B cell (primary cell): ENCODE measurements at regions not wholly inside any gene's neighbourhood (a gene's known extent, or its start where the extent isn't known, plus 50 kb on each side); places are given as distances from the start of the nearest gene placed in this dataset.

Experiments
- ATAC-seq: fragments of 200-7000 bp; cut with Tn5 transposase; one replicate; pipeline ENCODE4 v1.10.0; 2021; ENCODE audit warnings: low read depth, mild to moderate bottlenecking, moderate number of reproducible peaks, moderate library complexity
- CTCF ChIA-PET: fragments of 350-600 bp; sonication (Branson Sonifier 250); formaldehyde crosslinking; loops from one replicate; lab custom pipeline; 2021; ENCODE audit warnings: antibody characterized with exemption, inconsistent platforms; lab: Charles Lee
- POLR2A ChIA-PET: fragments of 350-600 bp; sonication (Branson Sonifier 250); formaldehyde crosslinking; loops from one replicate; lab custom pipeline; 2021; ENCODE audit warnings: antibody characterized with exemption; lab: Charles Lee
- DNase-seq: peaks from one replicate; pipeline ENCODE4 v3.0.0; 2013
- H2AFZ ChIP-seq: 2 replicates; pipeline ENCODE4 v1.6.1; 2012; ENCODE audit warnings: mild to moderate bottlenecking, low read depth, low read length; ENCODE audit not compliant: insufficient read depth, poor library complexity, severe bottlenecking
- H3K27ac ChIP-seq, 2 donors: 1 replicate in 1 of 2; 2 replicates in 1 of 2; pipeline ENCODE4 v1.5.1; 2012 to 2013; ENCODE audit warnings: low read length in 2 of 2, mild to moderate bottlenecking in 2 of 2, moderate library complexity in 1 of 2
- H3K27me3 ChIP-seq, 4 experiments: fragments of 200-600 bp in 1 of 4; sonication (generic) in 1 of 4; replicated peaks in 1 of 4; 1 replicate in 2 of 4; 2 replicates in 2 of 4; pipeline versions ENCODE4 v1.6.1 to v1.7.0; 2013 to 2016; ENCODE audit warnings: low read length in 3 of 4, mild to moderate bottlenecking in 2 of 4, mixed read lengths in 1 of 4, moderate library complexity in 1 of 4; ENCODE audit not compliant: insufficient read depth in 4 of 4, control insufficient read depth in 3 of 4; ENCODE audit errors: control extremely low read depth in 1 of 4
- H3K36me3 ChIP-seq, 2 experiments: replicated peaks in 1 of 2; 1 replicate in 1 of 2; 2 replicates in 1 of 2; pipeline versions ENCODE4 v1.6.1 to v1.7.1; 2013; ENCODE audit warnings: low read length in 1 of 2; ENCODE audit not compliant: insufficient read depth in 2 of 2, control insufficient read depth in 1 of 2; ENCODE audit errors: control extremely low read depth in 1 of 2, extremely low read depth in 1 of 2
- H3K4me1 ChIP-seq, 2 donors: fragments of 200-600 bp in 1 of 2; sonication (generic) in 1 of 2; 1 replicate in 1 of 2; 2 replicates in 1 of 2; pipeline versions ENCODE4 v1.5.1 to v1.6.1; 2013 to 2017; ENCODE audit warnings: low read length in 2 of 2; ENCODE audit not compliant: control insufficient read depth in 2 of 2, insufficient read depth in 2 of 2
- H3K4me2 ChIP-seq: replicated peaks from 2 replicates; pipeline ENCODE3; 2012; ENCODE audit warnings: mild to moderate bottlenecking, low read depth, low read length; ENCODE audit not compliant: poor library complexity, severe bottlenecking
- H3K4me3 ChIP-seq, 5 experiments: fragments of 200-600 bp in 1 of 5; sonication (generic) in 1 of 5; 1 replicate in 3 of 5; 2 replicates in 2 of 5; pipeline versions ENCODE4 v1.5.1 to v1.7.0; 2011 to 2016; ENCODE audit warnings: low read length in 4 of 5, mild to moderate bottlenecking in 4 of 5, low read depth in 2 of 5, control low read depth in 1 of 5, moderate library complexity in 1 of 5; ENCODE audit not compliant: insufficient read depth in 1 of 5; ENCODE audit errors: control extremely low read depth in 1 of 5, extremely low read depth in 1 of 5
- H3K79me2 ChIP-seq: fragments of 200-600 bp; sonication (generic); one replicate; pipeline ENCODE4 v1.6.0; 2016; ENCODE audit warnings: low read length; ENCODE audit not compliant: control insufficient read depth, insufficient read depth
- H3K9ac ChIP-seq: fragments of 200-600 bp; sonication (generic); 2 replicates; pipeline ENCODE4 v1.6.1; 2017; ENCODE audit warnings: mild to moderate bottlenecking, low read length, moderate library complexity
- H3K9me3 ChIP-seq, 3 donors: one replicate each; pipeline versions ENCODE4 v1.6.1 to v1.7.1; 2013; ENCODE audit warnings: low read length in 2 of 3; ENCODE audit not compliant: control insufficient read depth in 2 of 3, insufficient read depth in 1 of 3; ENCODE audit errors: control extremely low read depth in 1 of 3
- H4K20me1 ChIP-seq: 2 replicates; pipeline ENCODE4 v1.6.0; 2012; ENCODE audit warnings: mild to moderate bottlenecking, low read length; ENCODE audit not compliant: insufficient read depth, control insufficient read depth, poor library complexity, severe bottlenecking
- H3K27ac Mint-ChIP-seq: one replicate; pipeline ENCODE4 v1.8.0; 2021; ENCODE audit warnings: mixed read lengths
- H3K27me3 Mint-ChIP-seq: one replicate; pipeline ENCODE4 v1.8.0; 2021; ENCODE audit warnings: mixed read lengths
- H3K4me1 Mint-ChIP-seq: one replicate; pipeline ENCODE4 v1.8.0; 2021; ENCODE audit warnings: mixed read lengths
- H3K4me3 Mint-ChIP-seq: one replicate; pipeline ENCODE4 v1.8.0; 2021; ENCODE audit warnings: mixed read lengths
- H3K9me3 Mint-ChIP-seq: one replicate; pipeline ENCODE4 v1.8.0; 2022; ENCODE audit warnings: mixed read lengths; ENCODE audit not compliant: insufficient read depth
- CTCF ChIP-seq: fragments of 200-600 bp; IDR thresholded peaks from one replicate; pipeline ENCODE4 v1.8.0; 2022; ENCODE audit warnings: antibody characterized with exemption, mild to moderate bottlenecking
- EZH2 ChIP-seq: IDR thresholded peaks from 2 replicates; pipeline ENCODE4 v1.6.1; 2012; ENCODE audit warnings: borderline replicate concordance, low read depth, mild to moderate bottlenecking, moderate library complexity, low read length; ENCODE audit not compliant: insufficient read depth, poor library complexity, severe bottlenecking
- WGBS: methylation state at CpG from one replicate; pipeline ENCODE4 v1.1.5; 2013; ENCODE audit warnings: missing lambda C conversion rate; ENCODE audit not compliant: insufficient coverage; 5-methylcytosine and 5-hydroxymethylcytosine counted together
- intact Hi-C: fragments of 100-400 bp; cut with micrococcal nuclease; formaldehyde crosslinking; loops from one replicate; pipeline ENCODE4 v1.10.0; 2022

GRCh38 chr1:224503161-224504118 is 68.8 kb upstream of the WDR26 start:
- Histone ChIP-seq H3K4me3 (no peak overlapping the region), H3K4me1 (peaks cover 10 to 19% of the 10 kb centered on the region in 2 donors), H3K36me3 (no peaks in the 10 kb centered on the region), H3K27ac (no peak overlapping the region), H3K9me3 (no peaks in the 10 kb centered on the region), H3K27me3 (peaks cover 0 to 5% (median 0%) of the 10 kb centered on the region in 4 experiments), H3K9ac (peak overlapping the region; percentile 2), H2AFZ (peak overlapping the region; percentile 56), H3K4me2 (peak overlapping the region; percentile 43), H4K20me1 (no peaks in the 10 kb centered on the region), H3K79me2 (no peaks in the 10 kb centered on the region)
- CTCF ChIA-PET: interaction anchor here (0.9 kb wide), 1 partner anchor 10 kb away, joined by 3 read pairs; no protein-coding TSS in a partner anchor
- intact Hi-C loops: no loop called here
- 13% methylated on average over 15 of the region's 19 CpGs for WGBS
- ATAC-seq (peak; percentile 33), DNase-seq (peak; percentile 19)
- Mint-ChIP-seq H3K9me3 (no peaks in the 10 kb centered on the region), H3K27ac (peak overlapping the region; percentile 20), H3K4me1 (peaks cover 22% of the 10 kb centered on the region), H3K4me3 (no peak overlapping the region), H3K27me3 (no peaks in the 10 kb centered on the region)
- POLR2A ChIA-PET: no interaction called here
- no peak for TF ChIP-seq EZH2
- no peak for TF ChIP-seq CTCF
